ENCODE measurements at regions not wholly inside any gene's neighbourhood (a gene's known extent, or its start where the extent isn't known, plus 50 kb on each side); places are given as distances from the start of the nearest gene placed in this dataset.

DNA sequence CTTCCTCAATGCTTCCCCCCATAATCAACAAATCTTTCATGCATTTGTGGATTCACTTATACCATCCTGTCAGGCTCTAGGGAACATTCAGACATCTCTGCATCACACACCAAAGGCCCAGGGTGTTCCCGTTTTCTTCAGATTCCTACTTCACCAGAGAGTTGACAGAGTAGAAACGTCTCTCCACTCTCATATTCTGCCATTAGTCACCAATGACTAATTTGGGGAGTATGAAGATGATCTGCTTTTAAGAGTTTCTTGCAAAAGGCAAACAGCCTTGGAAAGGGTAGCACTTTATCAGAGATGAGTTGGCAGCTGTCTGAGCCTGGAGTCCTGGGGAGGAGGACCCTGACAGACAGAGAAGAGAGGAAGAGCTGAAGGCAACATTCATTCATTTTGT lies 55.8 kb upstream of the DGKG start:
- TF ChIP-seq, protein P1, sequence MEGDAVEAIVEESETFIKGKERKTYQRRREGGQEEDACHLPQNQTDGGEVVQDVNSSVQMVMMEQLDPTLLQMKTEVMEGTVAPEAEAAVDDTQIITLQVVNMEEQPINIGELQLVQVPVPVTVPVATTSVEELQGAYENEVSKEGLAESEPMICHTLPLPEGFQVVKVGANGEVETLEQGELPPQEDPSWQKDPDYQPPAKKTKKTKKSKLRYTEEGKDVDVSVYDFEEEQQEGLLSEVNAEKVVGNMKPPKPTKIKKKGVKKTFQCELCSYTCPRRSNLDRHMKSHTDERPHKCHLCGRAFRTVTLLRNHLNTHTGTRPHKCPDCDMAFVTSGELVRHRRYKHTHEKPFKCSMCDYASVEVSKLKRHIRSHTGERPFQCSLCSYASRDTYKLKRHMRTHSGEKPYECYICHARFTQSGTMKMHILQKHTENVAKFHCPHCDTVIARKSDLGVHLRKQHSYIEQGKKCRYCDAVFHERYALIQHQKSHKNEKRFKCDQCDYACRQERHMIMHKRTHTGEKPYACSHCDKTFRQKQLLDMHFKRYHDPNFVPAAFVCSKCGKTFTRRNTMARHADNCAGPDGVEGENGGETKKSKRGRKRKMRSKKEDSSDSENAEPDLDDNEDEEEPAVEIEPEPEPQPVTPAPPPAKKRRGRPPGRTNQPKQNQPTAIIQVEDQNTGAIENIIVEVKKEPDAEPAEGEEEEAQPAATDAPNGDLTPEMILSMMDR (IDR thresholded peaks at IDR 0.05): no peak
- TF ChIP-seq POLR2A (IDR thresholded peaks at IDR 0.05): no peak
